Gastroesophageal sphincter (tissue), 4 donors: ENCODE measurements at regions not wholly inside any gene's neighbourhood (a gene's known extent, or its start where the extent isn't known, plus 50 kb on each side); places are given as distances from the start of the nearest gene placed in this dataset.

ENCODE experiments used
- ATAC-seq: fragments of 150-250 bp; one replicate; pipeline ENCODE4 v1.9.1; 2016; ENCODE audit warnings: mild to moderate bottlenecking, moderate library complexity
- H3K27ac ChIP-seq, 4 donors: fragments of 200-600 bp; sonication (generic) in 3 of 4; 1 replicate in 3 of 4; 2 replicates in 1 of 4; pipeline ENCODE4 v1.5.1; 2016 to 2019
- H3K27me3 ChIP-seq: fragments of 200-600 bp; sonication (generic); one replicate; pipeline ENCODE4 v1.5.1; 2019
- H3K36me3 ChIP-seq, 2 donors: fragments of 200-600 bp; sonication (generic); one replicate each; pipeline ENCODE4 v1.5.1; 2019; ENCODE audit warnings: control low read depth in 1 of 2
- H3K4me1 ChIP-seq, 3 donors: fragments of 200-600 bp; sonication (generic); 1 replicate in 2 of 3; 2 replicates in 1 of 3; pipeline ENCODE4 v1.5.1; 2016 to 2019; ENCODE audit warnings: control low read depth in 2 of 3
- H3K4me3 ChIP-seq, 2 donors: fragments of 200-600 bp; sonication (generic); one replicate each; pipeline ENCODE4 v1.5.1; 2019; ENCODE audit warnings: mild to moderate bottlenecking in 1 of 2, moderate library complexity in 1 of 2
- H3K9me3 ChIP-seq, 3 donors: fragments of 200-600 bp; sonication (generic); one replicate each; pipeline ENCODE4 v1.5.1; 2017 to 2019; ENCODE audit warnings: control low read depth in 2 of 3
- EP300 ChIP-seq: sonication (generic); formaldehyde crosslinking; IDR thresholded peaks from one replicate; pipeline ENCODE4 v1.6.1; 2017; ENCODE audit warnings: antibody characterized with exemption, mild to moderate bottlenecking
- POLR2A ChIP-seq, 2 donors: fragments of 450-650 bp; IDR thresholded peaks; one replicate each; pipeline ENCODE4 v1.6.1; 2017; ENCODE audit warnings: antibody characterized with exemption in 2 of 2, mild to moderate bottlenecking in 2 of 2, moderate library complexity in 1 of 2
- POLR2AphosphoS5 ChIP-seq: sonication (generic); formaldehyde crosslinking; IDR thresholded peaks from one replicate; pipeline ENCODE4 v1.6.1; 2017; ENCODE audit warnings: antibody characterized with exemption
- WGBS, 2 donors: methylation state at CpG; one replicate each; pipeline ENCODE4 v1.1.5; 2018; ENCODE audit warnings: low coverage in 1 of 2; 5-methylcytosine and 5-hydroxymethylcytosine counted together
- TF ChIP-seq, protein P1 (sequence below), 4 experiments: fragments of 200-600 bp in 2 of 4; fragments of 450-650 bp in 2 of 4; sonication (generic) in 1 of 4; IDR thresholded peaks; one replicate each; pipeline ENCODE4 v1.5.1; 2017 to 2019; ENCODE audit warnings: antibody characterized with exemption in 4 of 4, mild to moderate bottlenecking in 2 of 4, moderate library complexity in 2 of 4

DNA sequence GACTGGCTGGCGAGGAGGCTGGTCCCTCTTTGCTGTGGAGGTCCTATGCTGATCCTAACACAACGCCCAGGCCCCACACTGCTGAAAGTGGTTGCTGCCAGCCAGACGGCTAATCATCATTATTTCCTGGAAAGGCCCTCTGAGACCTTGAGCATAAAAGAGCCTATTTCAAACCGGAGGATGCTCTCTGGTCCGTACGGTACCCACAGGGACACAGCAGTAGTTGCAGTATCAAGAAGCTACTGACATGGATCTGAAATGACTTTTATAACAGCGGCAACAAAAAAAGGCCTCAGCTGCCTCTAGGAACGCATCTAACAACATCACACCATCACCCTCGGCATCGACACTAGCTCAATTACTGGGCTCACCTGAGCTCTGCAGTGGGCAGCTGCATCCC is 59.1 kb upstream of the FOXB1 start:
- Histone ChIP-seq H3K4me3 (no peak overlapping the region), H3K27me3 (peaks cover 17% of the 10 kb centered on the region), H3K27ac (no peak overlapping the region), H3K9me3 (no peaks in the 10 kb centered on the region), H3K36me3 (no peaks in the 10 kb centered on the region), H3K4me1 (no peaks in the 10 kb centered on the region)
- ATAC-seq, result no peak
- no peak for TF ChIP-seq POLR2A (IDR thresholded peaks at IDR 0.05)
- no peak for TF ChIP-seq POLR2AphosphoS5
- TF ChIP-seq EP300, result no peak
- TF ChIP-seq, protein P1, sequence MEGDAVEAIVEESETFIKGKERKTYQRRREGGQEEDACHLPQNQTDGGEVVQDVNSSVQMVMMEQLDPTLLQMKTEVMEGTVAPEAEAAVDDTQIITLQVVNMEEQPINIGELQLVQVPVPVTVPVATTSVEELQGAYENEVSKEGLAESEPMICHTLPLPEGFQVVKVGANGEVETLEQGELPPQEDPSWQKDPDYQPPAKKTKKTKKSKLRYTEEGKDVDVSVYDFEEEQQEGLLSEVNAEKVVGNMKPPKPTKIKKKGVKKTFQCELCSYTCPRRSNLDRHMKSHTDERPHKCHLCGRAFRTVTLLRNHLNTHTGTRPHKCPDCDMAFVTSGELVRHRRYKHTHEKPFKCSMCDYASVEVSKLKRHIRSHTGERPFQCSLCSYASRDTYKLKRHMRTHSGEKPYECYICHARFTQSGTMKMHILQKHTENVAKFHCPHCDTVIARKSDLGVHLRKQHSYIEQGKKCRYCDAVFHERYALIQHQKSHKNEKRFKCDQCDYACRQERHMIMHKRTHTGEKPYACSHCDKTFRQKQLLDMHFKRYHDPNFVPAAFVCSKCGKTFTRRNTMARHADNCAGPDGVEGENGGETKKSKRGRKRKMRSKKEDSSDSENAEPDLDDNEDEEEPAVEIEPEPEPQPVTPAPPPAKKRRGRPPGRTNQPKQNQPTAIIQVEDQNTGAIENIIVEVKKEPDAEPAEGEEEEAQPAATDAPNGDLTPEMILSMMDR (IDR thresholded peaks at IDR 0.05), result no peak
- 68 to 75% methylated on average over 4 to 6 of the region's 10 CpGs for WGBS, 2 donors

DNA sequence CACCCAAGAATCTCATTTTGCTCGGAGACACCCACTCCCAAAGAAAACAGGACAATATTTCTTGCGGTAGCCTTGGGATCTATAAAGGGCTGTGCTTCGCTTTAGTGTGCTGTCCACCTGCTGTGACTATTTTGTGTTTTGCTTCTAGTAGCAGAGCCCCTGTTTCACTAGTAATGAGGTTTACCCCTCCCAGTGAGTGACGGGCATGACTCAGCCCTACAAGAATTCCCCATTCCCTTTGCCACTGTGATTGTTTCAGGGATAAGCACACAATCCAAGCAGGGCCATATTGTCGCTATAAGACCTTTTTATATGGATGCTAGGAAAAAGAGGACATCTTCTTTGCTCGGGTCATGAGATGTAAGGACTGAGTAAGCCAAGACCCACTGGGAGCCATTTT is 62.5 kb upstream of the FOXB1 start:
- Histone ChIP-seq H3K4me3 (no peak overlapping the region), H3K27me3 (peaks cover 40% of the 10 kb centered on the region), H3K4me1 (no peaks in the 10 kb centered on the region), H3K27ac (no peak overlapping the region), H3K9me3 (no peaks in the 10 kb centered on the region), H3K36me3 (no peaks in the 10 kb centered on the region)
- 90 to 97% methylated on average over 5 to 6 of the region's 6 CpGs for WGBS, 2 donors
- no peak for ATAC-seq
- TF ChIP-seq, protein P1 (IDR thresholded peaks at IDR 0.05), result no peak
- TF ChIP-seq EP300 (no peak), POLR2AphosphoS5 (no peak), POLR2A (IDR thresholded peaks at IDR 0.05) (no peak)

DNA sequence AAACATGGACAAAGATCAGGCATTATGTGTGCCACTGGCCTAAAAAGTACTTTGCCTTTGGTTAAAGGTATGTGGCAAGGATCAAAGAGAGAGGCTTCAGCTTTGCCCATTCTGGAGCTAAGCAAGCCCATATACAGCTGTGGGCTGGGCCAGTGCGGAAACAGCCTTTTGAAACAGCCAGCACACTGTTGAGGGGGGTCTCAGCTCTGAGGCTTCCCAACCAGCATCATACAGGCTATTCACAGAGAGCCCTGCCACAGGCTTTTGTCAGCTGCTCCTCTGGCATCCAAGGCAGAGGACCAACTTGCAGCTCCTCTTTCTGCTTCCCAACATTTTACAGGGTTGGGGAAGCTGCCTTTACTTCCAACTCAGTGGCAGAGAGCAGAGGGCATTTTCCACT is 63.2 kb upstream of the FOXB1 start:
- ATAC-seq, result no peak
- Histone ChIP-seq H3K9me3 (no peaks in the 10 kb centered on the region), H3K27me3 (peaks cover 40% of the 10 kb centered on the region), H3K36me3 (no peaks in the 10 kb centered on the region), H3K4me3 (no peak overlapping the region), H3K27ac (no peak overlapping the region), H3K4me1 (no peaks in the 10 kb centered on the region)
- WGBS, 2 donors, result 56% methylated on average over 1 of the region's 1 CpG; no CpG with 5 or more reads in 1 of the 2 donors
- no peak for TF ChIP-seq POLR2AphosphoS5
- TF ChIP-seq EP300, result no peak
- TF ChIP-seq POLR2A (IDR thresholded peaks at IDR 0.05), result no peak
- TF ChIP-seq, protein P1 (IDR thresholded peaks at IDR 0.05), result no peak

DNA sequence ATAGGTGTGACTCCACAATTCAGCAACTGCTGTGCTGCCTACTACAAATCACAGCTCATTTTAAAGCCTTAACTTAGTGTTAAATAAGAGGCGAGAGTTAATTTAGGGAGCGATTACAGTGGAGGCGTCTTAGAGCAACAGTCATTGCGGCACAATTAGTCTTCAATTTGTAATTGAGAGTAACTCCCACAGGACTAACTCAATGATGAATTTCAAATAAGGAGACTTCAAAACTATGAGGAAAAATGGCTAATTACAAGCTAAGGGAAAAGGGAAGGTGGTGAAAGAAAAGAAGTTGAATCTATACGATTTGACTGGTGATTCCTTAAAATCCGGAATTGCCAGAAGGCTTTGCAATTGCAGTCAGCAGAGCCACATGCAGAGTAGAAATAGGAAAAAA is 63.7 kb upstream of the FOXB1 start:
- Histone ChIP-seq H3K27ac (no peak overlapping the region), H3K4me3 (no peak overlapping the region), H3K9me3 (no peaks in the 10 kb centered on the region), H3K27me3 (peaks cover 40% of the 10 kb centered on the region), H3K4me1 (no peaks in the 10 kb centered on the region), H3K36me3 (no peaks in the 10 kb centered on the region)
- WGBS, 2 donors, result 79 to 80% methylated on average over 3 to 6 of the region's 6 CpGs
- no peak for ATAC-seq
- TF ChIP-seq, protein P1 (IDR thresholded peaks at IDR 0.05), result no peak
- no peak for TF ChIP-seq POLR2AphosphoS5
- TF ChIP-seq POLR2A (IDR thresholded peaks at IDR 0.05), result no peak
- no peak for TF ChIP-seq EP300

DNA sequence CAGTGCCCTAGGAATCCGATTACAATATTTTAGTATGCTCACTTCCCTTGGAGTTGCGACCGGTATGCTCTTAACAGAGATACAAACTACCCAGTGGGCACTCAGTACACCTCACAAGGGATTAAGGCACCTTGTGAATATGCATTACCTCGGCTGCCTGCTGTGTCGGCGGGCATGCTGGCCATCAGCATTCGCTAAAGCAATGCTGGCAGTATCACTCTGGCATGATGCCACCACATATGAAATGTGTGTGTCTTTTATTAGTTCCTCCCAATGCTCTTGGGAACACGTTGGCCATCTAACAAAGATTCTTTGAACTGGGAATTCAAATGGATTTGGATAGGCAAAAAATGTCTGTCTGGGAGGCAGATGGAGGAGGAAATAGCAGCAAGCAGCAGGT is 67.4 kb upstream of the FOXB1 start:
- ATAC-seq, result no peak

More for the DNA sequence above, 67.4 kb upstream of the FOXB1 start:
- Histone ChIP-seq H3K27ac (no peak overlapping the region), H3K4me3 (no peak overlapping the region), H3K27me3 (peaks cover 43% of the 10 kb centered on the region), H3K9me3 (no peaks in the 10 kb centered on the region), H3K36me3 (no peaks in the 10 kb centered on the region), H3K4me1 (no peaks in the 10 kb centered on the region)
- TF ChIP-seq POLR2AphosphoS5 (no peak), EP300 (no peak), POLR2A (IDR thresholded peaks at IDR 0.05) (no peak)
- TF ChIP-seq, protein P1 (IDR thresholded peaks at IDR 0.05), result no peak
- WGBS, 2 donors, result 32 to 83% methylated on average over 1 to 8 of the region's 8 CpGs
